Heart left ventricle (tissue), 16 donors: ENCODE measurements at regions not wholly inside any gene's neighbourhood (a gene's known extent, or its start where the extent isn't known, plus 50 kb on each side); places are given as distances from the start of the nearest gene placed in this dataset.

Source experiments
- ATAC-seq, 4 donors: fragments of 200-7000 bp; cut with Tn5 transposase; one replicate each; pipeline ENCODE4 v1.9.1; 2020 to 2022; ENCODE audit warnings: moderate library complexity in 4 of 4, mild to moderate bottlenecking in 3 of 4, moderate number of reproducible peaks in 1 of 4
- DNase-seq, 5 donors: peaks; one replicate each; pipeline ENCODE4 v3.0.0-alpha.2; 2020
- H3K27ac ChIP-seq, 12 donors: fragments of 200-600 bp; sonication (generic) in 4 of 12; one replicate each; pipeline versions ENCODE4 v1.5.0 to v1.8.0; 2016 to 2022; ENCODE audit warnings: mild to moderate bottlenecking in 2 of 12
- H3K27me3 ChIP-seq, 9 donors: fragments of 200-600 bp; sonication (generic) in 2 of 9; one replicate each; pipeline versions ENCODE4 v1.5.1 to v1.8.0; 2016 to 2022; ENCODE audit warnings: mild to moderate bottlenecking in 3 of 9
- H3K36me3 ChIP-seq, 9 donors: fragments of 200-600 bp; sonication (generic) in 2 of 9; one replicate each; pipeline versions ENCODE4 v1.5.0 to v1.8.0; 2018 to 2022; ENCODE audit warnings: mild to moderate bottlenecking in 2 of 9
- H3K4me1 ChIP-seq, 12 donors: fragments of 200-600 bp; sonication (generic) in 4 of 12; one replicate each; pipeline versions ENCODE4 v1.5.0 to v1.8.0; 2016 to 2022; ENCODE audit warnings: mild to moderate bottlenecking in 3 of 12
- H3K4me3 ChIP-seq, 12 donors: fragments of 200-600 bp; sonication (generic) in 4 of 12; one replicate each; pipeline versions ENCODE4 v1.5.0 to v1.8.0; 2017 to 2022; ENCODE audit warnings: mild to moderate bottlenecking in 9 of 12, moderate library complexity in 4 of 12
- H3K9me3 ChIP-seq, 12 donors: fragments of 200-600 bp; sonication (generic) in 4 of 12; one replicate each; pipeline versions ENCODE4 v1.5.0 to v1.8.0; 2016 to 2022; ENCODE audit warnings: mild to moderate bottlenecking in 1 of 12
- CTCF ChIP-seq, 12 donors: fragments of 200-600 bp; sonication (generic) in 4 of 12; IDR thresholded peaks; one replicate each; pipeline versions ENCODE4 v1.5.0 to v1.8.0; 2018 to 2022; ENCODE audit warnings: antibody characterized with exemption in 12 of 12, mild to moderate bottlenecking in 5 of 12
- POLR2A ChIP-seq, 2 donors: fragments of 450-650 bp; IDR thresholded peaks; one replicate each; pipeline ENCODE4 v1.6.1; 2017; ENCODE audit warnings: antibody characterized with exemption in 2 of 2, mild to moderate bottlenecking in 2 of 2, moderate library complexity in 2 of 2
- WGBS, 4 donors: extraction: QIAGEN DNeasy Blood & Tissue Kit in 2 of 4; methylation state at CpG; one replicate each; pipeline versions ENCODE4 v1.1.5 to v1.1.7; 2013 to 2018; 5-methylcytosine and 5-hydroxymethylcytosine counted together
- intact Hi-C, 10 donors: fragments of 100-400 bp; cut with DNase I; formaldehyde crosslinking; loops; one replicate each; pipeline versions ENCODE4 v1.11.1 to v1.14.2; 2022
- donor health status: ischemic (EF 13 %, LVEDD 7.1; RV severe dilation, severe dysfunction).
- donor health status: healthy with polysubstance abuse.
- donor health status: DM: no; HTN: yes; CAD: no.
- donor health status: DM: no; HTN: no; CAD: no.
- donor health status: ischemic (EF 25% LVEDD 6.9; RV normal size, moderate dysfunction).
- donor health status: ischemic (EF 25% LVEDD 5.7; RV mildly dilated, moderate dysfunction).
- donor health status: healthy.
- donor health status: DM: yes; HTN: yes; CAD: no.
- donor health status: ischemic (EF 35%, LVEDD 5.7; RV mildly dilated, moderate dysfunction).
- donor health status: nonischemic (EF 11% LVEDD 7.7; RV severe dilation, severe dysfunction).
- donor health status: DM: yes; HTN: yes; CAD: no.
- donor health status: PGD.
- donor health status: ischemic (EF 29% LVEDD 5.4; RV normal size, mild dysfunction).
- donor health status: nonischemic (EF 23%, LVEDD 6.1; RV moderate dilation, normal function).

DNA sequence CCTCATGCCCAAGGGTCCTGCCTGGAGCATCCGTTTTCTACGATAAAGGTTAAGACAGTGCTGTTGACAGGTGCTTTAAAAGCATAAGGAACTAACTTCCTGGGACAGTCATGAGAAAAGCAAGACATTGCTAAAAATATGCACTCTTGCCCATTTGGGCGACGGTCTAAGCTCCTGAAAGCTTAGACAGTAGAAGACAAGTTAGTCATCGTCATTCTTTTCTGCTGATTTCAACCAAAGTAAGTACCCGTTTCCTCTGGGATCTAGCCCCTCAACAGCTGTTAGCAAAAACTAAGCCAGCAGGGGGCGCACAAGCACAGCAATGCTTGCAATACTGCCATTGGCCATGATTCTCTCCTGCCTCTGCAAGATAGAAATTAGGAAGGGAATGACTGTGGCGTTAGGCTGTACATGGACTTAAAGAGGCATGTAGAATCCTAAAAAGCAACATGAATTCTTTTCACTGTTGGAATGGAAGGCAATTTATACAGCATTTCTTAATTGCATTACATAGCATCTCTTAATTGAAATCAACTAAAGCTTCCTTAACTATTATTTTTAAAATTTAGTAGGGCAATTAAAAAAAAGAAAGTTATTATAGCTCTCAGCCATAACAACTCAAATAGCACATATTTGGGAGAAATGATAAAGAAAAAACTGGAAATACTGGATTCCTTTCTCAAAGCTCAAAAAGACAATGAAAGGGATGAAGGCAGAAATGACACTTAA lies 147.8 kb upstream of the RALGAPA2 start:
- H3K9me3 ChIP-seq = no peaks in the 10 kb centered on the region
- WGBS, 4 donors = 15 to 17% (median 16%) methylated on average over 8 of the region's 8 CpGs
- no peak overlapping the region for H3K4me3 ChIP-seq
- DNase-seq (peak; percentile 80 to 90 (median 87)), ATAC-seq (peak; percentile 67 to 90 (median 82))
- intact Hi-C loops = loop anchor here in 9 of 10 donors (2.0 to 10.0 kb wide), 12 partner anchors 245 to 757 kb away; partner anchors contain the start of genes KIZ (in 1 of the 9) and LINC00237 (in 1 of the 9)
- peaks cover 0 to 23% (median 5%) of the 10 kb centered on the region in 9 donors for H3K27me3 ChIP-seq
- TF ChIP-seq POLR2A (IDR thresholded peaks at IDR 0.05) = no peak
- TF ChIP-seq CTCF (IDR thresholded peaks at IDR 0.05) = peak; percentile 87 to 98 (median 94)
- no peaks in the 10 kb centered on the region for H3K4me1 ChIP-seq
- H3K27ac ChIP-seq = no peak overlapping the region
- no peaks in the 10 kb centered on the region for H3K36me3 ChIP-seq

DNA sequence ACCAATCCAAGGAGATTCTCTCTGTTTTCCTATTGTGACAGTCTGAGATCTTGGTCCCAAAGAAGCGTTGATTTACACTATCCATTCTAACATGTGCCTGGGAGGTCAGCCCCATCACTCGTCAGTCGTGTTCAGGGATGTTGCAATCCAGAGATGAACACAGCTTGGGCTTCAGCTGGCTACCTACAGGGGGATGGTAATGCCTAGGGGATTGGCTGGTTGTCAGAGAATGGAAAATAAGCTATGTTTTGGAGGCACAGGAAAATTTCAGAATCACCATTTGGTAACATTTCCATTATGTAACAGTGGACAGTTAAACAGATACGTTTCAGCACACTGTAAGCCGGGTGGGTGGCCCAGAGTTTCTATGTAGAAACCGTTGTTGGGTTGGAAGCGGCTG lies 147.1 kb upstream of the RALGAPA2 start:
- intact Hi-C loops = loop anchor here in 1 of 10 donors (2.0 kb wide), 1 partner anchor 645 kb away; no protein-coding TSS in a partner anchor

DNA sequence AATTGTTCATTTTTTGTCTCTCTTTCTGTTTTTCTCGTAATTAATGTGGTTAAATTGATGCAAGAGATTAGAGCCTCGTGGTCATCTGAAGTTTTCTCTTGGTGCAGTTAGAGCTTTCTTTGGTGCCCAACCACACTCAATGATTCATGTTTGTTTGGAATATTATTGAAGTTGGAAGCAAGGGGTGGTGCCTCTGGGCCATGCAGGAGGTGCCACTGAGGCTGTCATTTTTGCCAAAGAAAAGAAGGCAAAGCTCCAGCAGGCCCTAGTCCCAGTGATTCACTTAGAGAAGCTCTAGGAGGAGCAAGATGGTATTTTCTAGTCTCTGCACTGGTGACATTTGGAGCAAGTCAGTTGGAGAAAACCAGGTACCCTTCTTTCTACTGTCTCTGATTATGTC lies 144.5 kb upstream of the RALGAPA2 start:
- DNase-seq (no peak), ATAC-seq (no peak)
- WGBS, 4 donors = 56 to 64% (median 60%) methylated on average over 2 of the region's 2 CpGs
- H3K4me3 ChIP-seq = no peak overlapping the region
- TF ChIP-seq POLR2A (IDR thresholded peaks at IDR 0.05) = no peak
- TF ChIP-seq CTCF (IDR thresholded peaks at IDR 0.05) = no peak
- intact Hi-C loops = no loop called here
- no peak overlapping the region for H3K27ac ChIP-seq
- no peaks in the 10 kb centered on the region for H3K9me3 ChIP-seq
- no peaks in the 10 kb centered on the region for H3K4me1 ChIP-seq
- H3K36me3 ChIP-seq = no peaks in the 10 kb centered on the region
- H3K27me3 ChIP-seq = peaks cover 0 to 23% (median 5%) of the 10 kb centered on the region in 9 donors

More for the DNA sequence above, 147.1 kb upstream of the RALGAPA2 start:
- Histone ChIP-seq H3K36me3 (no peaks in the 10 kb centered on the region), H3K4me3 (no peak overlapping the region), H3K27me3 (peaks cover 0 to 23% (median 5%) of the 10 kb centered on the region in 9 donors), H3K9me3 (no peaks in the 10 kb centered on the region), H3K27ac (no peak overlapping the region), H3K4me1 (no peaks in the 10 kb centered on the region)
- TF ChIP-seq POLR2A (IDR thresholded peaks at IDR 0.05) (no peak), CTCF (IDR thresholded peaks at IDR 0.05) (no peak)
- ATAC-seq = no peak
- DNase-seq = no peak
- 61 to 74% (median 66%) methylated on average over 7 of the region's 7 CpGs for WGBS, 4 donors

GRCh38 chr20:20856306-20856705 lies 143.9 kb upstream of the RALGAPA2 start:
- Histone ChIP-seq H3K36me3 (no peaks in the 10 kb centered on the region), H3K27ac (no peak overlapping the region), H3K9me3 (no peaks in the 10 kb centered on the region), H3K4me3 (no peak overlapping the region), H3K4me1 (no peaks in the 10 kb centered on the region), H3K27me3 (peaks cover 0 to 22% (median 5%) of the 10 kb centered on the region in 9 donors)
- DNase-seq (no peak), ATAC-seq (no peak)
- WGBS, 4 donors = 23 to 40% (median 36%) methylated on average over 7 of the region's 7 CpGs
- TF ChIP-seq CTCF (IDR thresholded peaks at IDR 0.05) (no peak), POLR2A (IDR thresholded peaks at IDR 0.05) (no peak)
- intact Hi-C loops = no loop called here
